Common myeloid progenitor, CD34-positive (primary cell): ENCODE measurements at regions not wholly inside any gene's neighbourhood (a gene's known extent, or its start where the extent isn't known, plus 50 kb on each side); places are given as distances from the start of the nearest gene placed in this dataset.

Experiments
- CTCF ChIA-PET: fragments of 350-600 bp; sonication (Branson Sonifier 250); formaldehyde crosslinking; loops from one replicate; lab custom pipeline; 2021; ENCODE audit warnings: antibody characterized with exemption; lab: Charles Lee
- POLR2A ChIA-PET: fragments of 350-600 bp; sonication (Branson Sonifier 250); formaldehyde crosslinking; loops from one replicate; lab custom pipeline; 2021; ENCODE audit warnings: antibody characterized with exemption; lab: Charles Lee
- DNase-seq, 3 donors: peaks; one replicate each; pipeline versions ENCODE4 v3.0.0 to v3.0.0-alpha.2; 2013
- H3K27ac ChIP-seq, 2 experiments: 1 replicate in 1 of 2; 2 replicates in 1 of 2; pipeline ENCODE4 v1.7.0; 2013; ENCODE audit warnings: inconsistent platforms in 2 of 2, low read length in 2 of 2, mild to moderate bottlenecking in 2 of 2, low read depth in 1 of 2, moderate library complexity in 1 of 2; ENCODE audit not compliant: severe bottlenecking in 2 of 2, insufficient read depth in 1 of 2, poor library complexity in 1 of 2
- H3K27me3 ChIP-seq, 5 experiments: replicated peaks in 2 of 5; 1 replicate in 3 of 5; 2 replicates in 2 of 5; pipeline versions ENCODE4 v1.6.1 to v1.7.0; 2013; ENCODE audit warnings: low read length in 4 of 5, mild to moderate bottlenecking in 2 of 5, moderate library complexity in 2 of 5, inconsistent platforms in 1 of 5; ENCODE audit not compliant: insufficient read depth in 5 of 5, control insufficient read depth in 4 of 5
- H3K36me3 ChIP-seq, 4 experiments: 1 replicate in 2 of 4; 2 replicates in 2 of 4; pipeline versions ENCODE4 v1.6.1 to v1.7.0; 2013; ENCODE audit warnings: low read length in 3 of 4, control low read depth in 1 of 4, mild to moderate bottlenecking in 1 of 4; ENCODE audit not compliant: control insufficient read depth in 4 of 4, insufficient read depth in 4 of 4
- H3K4me1 ChIP-seq, 4 experiments: 1 replicate in 3 of 4; 2 replicates in 1 of 4; pipeline versions ENCODE4 v1.6.1 to v1.7.1; 2013; ENCODE audit warnings: low read length in 3 of 4, mild to moderate bottlenecking in 3 of 4, control low read depth in 1 of 4, inconsistent platforms in 1 of 4, moderate library complexity in 1 of 4; ENCODE audit not compliant: control insufficient read depth in 4 of 4, insufficient read depth in 4 of 4; ENCODE audit errors: control extremely low read depth in 1 of 4
- H3K4me3 ChIP-seq, 7 experiments: 1 replicate in 4 of 7; 2 replicates in 3 of 7; pipeline versions ENCODE4 v1.5.1 to v1.7.0; 2013; ENCODE audit warnings: mild to moderate bottlenecking in 7 of 7, low read length in 6 of 7, moderate library complexity in 6 of 7, inconsistent platforms in 2 of 7, low read depth in 2 of 7, control low read depth in 1 of 7; ENCODE audit not compliant: insufficient read depth in 4 of 7, control insufficient read depth in 1 of 7; ENCODE audit errors: extremely low read depth in 1 of 7
- H3K9me3 ChIP-seq, 5 experiments: 1 replicate in 4 of 5; 2 replicates in 1 of 5; pipeline versions ENCODE4 v1.6.1 to v1.7.1; 2013; ENCODE audit warnings: low read length in 4 of 5, mild to moderate bottlenecking in 2 of 5, inconsistent platforms in 1 of 5, low read depth in 1 of 5, moderate library complexity in 1 of 5; ENCODE audit not compliant: control insufficient read depth in 4 of 5, insufficient read depth in 2 of 5; ENCODE audit errors: control extremely low read depth in 1 of 5
- WGBS: methylation state at CpG from one replicate; pipeline ENCODE4 v1.1.5; 2013; ENCODE audit not compliant: insufficient coverage; 5-methylcytosine and 5-hydroxymethylcytosine counted together

GRCh38 chr5:167247816-167248215, 1043.6 kb upstream of the WWC1 start:
- POLR2A ChIA-PET = no interaction called here
- CTCF ChIA-PET = no interaction called here

GRCh38 chr5:167248257-167248656, 1043.2 kb upstream of the WWC1 start:
- no peaks in the 10 kb centered on the region for H3K4me1 ChIP-seq
- H3K9me3 ChIP-seq = no peaks in the 10 kb centered on the region
- no peaks in the 10 kb centered on the region for H3K36me3 ChIP-seq
- no peak for DNase-seq
- no peaks in the 10 kb centered on the region for H3K27me3 ChIP-seq
- POLR2A ChIA-PET = no interaction called here
- H3K4me3 ChIP-seq = no peak overlapping the region
- CTCF ChIA-PET = no interaction called here
- WGBS = 94% methylated on average over 10 of the region's 11 CpGs
- H3K27ac ChIP-seq = no peak overlapping the region

More at GRCh38 chr5:167247816-167248215, 1043.6 kb upstream of the WWC1 start:
- Histone ChIP-seq H3K27ac (no peak overlapping the region), H3K9me3 (no peaks in the 10 kb centered on the region), H3K36me3 (no peaks in the 10 kb centered on the region), H3K27me3 (no peaks in the 10 kb centered on the region), H3K4me1 (no peaks in the 10 kb centered on the region), H3K4me3 (no peak overlapping the region)
- WGBS = 94% methylated on average over 2 of the region's 4 CpGs
- DNase-seq = no peak

- H3K4me3 ChIP-seq = no peak overlapping the region
Observed at GRCh38 chr5:167250996-167251395, 1040.4 kb upstream of the WWC1 start.

GRCh38 chr5:167254132-167254531, 1037.3 kb upstream of the WWC1 start:
- no peaks in the 10 kb centered on the region for H3K36me3 ChIP-seq
- no peak overlapping the region for H3K4me3 ChIP-seq
- DNase-seq = no peak
- no peaks in the 10 kb centered on the region for H3K27me3 ChIP-seq
- H3K4me1 ChIP-seq = peaks cover 0 to 2% (median 0%) of the 10 kb centered on the region in 4 experiments
- H3K27ac ChIP-seq = no peak overlapping the region
- no peaks in the 10 kb centered on the region for H3K9me3 ChIP-seq
- POLR2A ChIA-PET = no interaction called here
- WGBS = no CpG with 5 or more reads among the region's 3 CpGs
- CTCF ChIA-PET = interaction anchor here (1.0 kb wide), 1 partner anchor 10 kb away, joined by 3 read pairs; no protein-coding TSS in a partner anchor

More at GRCh38 chr5:167250996-167251395, 1040.4 kb upstream of the WWC1 start:
- WGBS = 100% methylated on average over 4 of the region's 4 CpGs
- no peaks in the 10 kb centered on the region for H3K27me3 ChIP-seq
- DNase-seq = no peak
- ChIA-PET POLR2A (no interaction called here), CTCF (interaction anchor here (1.3 kb wide), 1 partner anchor 13 kb away, joined by 4 read pairs; no protein-coding TSS in a partner anchor)
- H3K36me3 ChIP-seq = no peaks in the 10 kb centered on the region
- no peaks in the 10 kb centered on the region for H3K9me3 ChIP-seq
- no peak overlapping the region for H3K27ac ChIP-seq
- peaks cover 0 to under 1% (median 0%) of the 10 kb centered on the region in 4 experiments for H3K4me1 ChIP-seq

GRCh38 chr5:167255926-167256325, 1035.5 kb upstream of the WWC1 start:
- no peak overlapping the region for H3K4me3 ChIP-seq
- POLR2A ChIA-PET = no interaction called here
- H3K4me1 ChIP-seq = peaks cover 0 to 2% (median 0%) of the 10 kb centered on the region in 4 experiments
- no peaks in the 10 kb centered on the region for H3K36me3 ChIP-seq
- no peak overlapping the region for H3K27ac ChIP-seq
- 100% methylated on average over 1 of the region's 2 CpGs for WGBS
- CTCF ChIA-PET = no interaction called here
- DNase-seq = no peak
- no peaks in the 10 kb centered on the region for H3K9me3 ChIP-seq
- no peaks in the 10 kb centered on the region for H3K27me3 ChIP-seq

GRCh38 chr5:167259806-167260205, 1031.6 kb upstream of the WWC1 start:
- CTCF ChIA-PET = no interaction called here
- DNase-seq = no peak
- H3K36me3 ChIP-seq = no peaks in the 10 kb centered on the region
- POLR2A ChIA-PET = no interaction called here
- no peaks in the 10 kb centered on the region for H3K9me3 ChIP-seq
- no peak overlapping the region for H3K27ac ChIP-seq
- no peaks in the 10 kb centered on the region for H3K27me3 ChIP-seq
- H3K4me3 ChIP-seq = no peak overlapping the region
- peaks cover 0 to 2% (median 0%) of the 10 kb centered on the region in 4 experiments for H3K4me1 ChIP-seq
- WGBS = 55% methylated on average over 1 of the region's 2 CpGs

GRCh38 chr5:167261309-167262100, 1029.9 kb upstream of the WWC1 start:
- H3K9me3 ChIP-seq = no peaks in the 10 kb centered on the region
- no peak overlapping the region for H3K4me3 ChIP-seq
- CTCF ChIA-PET = no interaction called here
- H3K27me3 ChIP-seq = no peaks in the 10 kb centered on the region
- POLR2A ChIA-PET = no interaction called here
- DNase-seq = peak in 2 of 3 donors; percentile 1 to 2
- no peak overlapping the region for H3K27ac ChIP-seq
- H3K36me3 ChIP-seq = no peaks in the 10 kb centered on the region
- H3K4me1 ChIP-seq = no peaks in the 10 kb centered on the region
- 100% methylated on average over 1 of the region's 3 CpGs for WGBS
